GM12878 (cell line): ENCODE measurements at regions not wholly inside any gene's neighbourhood (a gene's known extent, or its start where the extent isn't known, plus 50 kb on each side); places are given as distances from the start of the nearest gene placed in this dataset.

Experiments
- ATAC-seq: fragments of 200-7000 bp; cut with Tn5 transposase; 3 replicates; pipeline ENCODE4 v1.9.1; 2020; ENCODE audit warnings: mild to moderate bottlenecking, moderate library complexity
- BruUV-seq: library from RNA; stranded (reverse); fragments of 400-500 nt; replicated peaks from 2 replicates; lab custom pipeline; 2021; lab: Mats Ljungman, UMichigan
- CTCF ChIA-PET: fragments of 300-600 bp; sonication (Branson Sonifier 250); formaldehyde crosslinking; extraction: SDS; loops from one replicate; lab custom pipeline; 2021; ENCODE audit warnings: inconsistent platforms; lab: Yijun Ruan, JAX
- POLR2A ChIA-PET: fragments of 350-600 bp; formaldehyde crosslinking; extraction: SDS; loops from one replicate; lab custom pipeline; 2021; ENCODE audit warnings: inconsistent platforms; lab: Charles Lee
- RAD21 ChIA-PET: fragments of 300-600 bp; sonication (Branson Sonifier 250); formaldehyde crosslinking; loops from one replicate; lab custom pipeline; 2023; ENCODE audit warnings: antibody characterized with exemption; ENCODE audit not compliant: unreplicated experiment; lab: Charles Lee
- SMC1A ChIA-PET: fragments of 300-600 bp; sonication (Branson Sonifier 250); formaldehyde crosslinking; loops from one replicate; lab custom pipeline; 2023; ENCODE audit not compliant: unreplicated experiment, uncharacterized antibody; lab: Charles Lee
- DNase-seq: peaks from one replicate; pipeline ENCODE4 v3.0.0-alpha.2; 2011; ENCODE audit warnings: low read depth, low spot score
- FAIRE-seq: peaks from 3 replicates; lab custom pipeline; 2011; peaks lifted over from hg19 to GRCh38; lab: Jason Lieb, UNC
- H2AFZ ChIP-seq: 2 replicates; pipeline ENCODE4 v1.6.0; 2011; ENCODE audit warnings: low read depth, low read length, control low read depth; ENCODE audit not compliant: control insufficient read depth
- H3K27ac ChIP-seq: 2 replicates; pipeline ENCODE4 v1.5.1; 2011; ENCODE audit warnings: control low read depth; ENCODE audit not compliant: control insufficient read depth, insufficient read depth
- H3K27me3 ChIP-seq, 2 experiments: replicated peaks in 1 of 2; 2 replicates each; pipeline versions ENCODE4 v1.6.0 to v1.6.1; 2011; ENCODE audit warnings: low read length in 1 of 2; ENCODE audit not compliant: control insufficient read depth in 2 of 2, insufficient read depth in 2 of 2
- H3K36me3 ChIP-seq, 2 experiments: 2 replicates each; pipeline ENCODE4 v1.5.1; 2011; ENCODE audit warnings: low read length in 1 of 2; ENCODE audit not compliant: control insufficient read depth in 2 of 2, insufficient read depth in 2 of 2
- H3K4me1 ChIP-seq: 2 replicates; pipeline ENCODE4 v1.6.1; 2011; ENCODE audit warnings: mild to moderate bottlenecking, low read length, moderate library complexity, mixed read lengths; ENCODE audit not compliant: control insufficient read depth, insufficient read depth
- H3K4me2 ChIP-seq: 2 replicates; pipeline ENCODE4 v1.6.0; 2011; ENCODE audit warnings: control low read depth; ENCODE audit not compliant: control insufficient read depth, insufficient read depth
- H3K4me3 ChIP-seq: fragments of 200-600 bp; sonication (generic); 2 replicates; pipeline ENCODE4 v1.5.1; 2016
- H3K79me2 ChIP-seq: 2 replicates; pipeline ENCODE4 v1.6.0; 2011; ENCODE audit warnings: low read length; ENCODE audit not compliant: control insufficient read depth, insufficient read depth
- H3K9ac ChIP-seq: 2 replicates; pipeline ENCODE4 v1.8.0; 2011; ENCODE audit warnings: low read length, control low read depth, mixed read lengths; ENCODE audit not compliant: control insufficient read depth, insufficient read depth
- H3K9me3 ChIP-seq: replicated peaks from 3 replicates; pipeline ENCODE4 v1.5.1; 2011; ENCODE audit warnings: mild to moderate bottlenecking, low read length; ENCODE audit not compliant: control insufficient read depth, insufficient read depth
- H4K20me1 ChIP-seq: 2 replicates; pipeline ENCODE4 v1.6.0; 2011; ENCODE audit not compliant: control insufficient read depth, insufficient read depth
- ATF7 ChIP-seq: fragments of 450-650 bp; IDR thresholded peaks from 2 replicates; pipeline ENCODE4 v1.6.1; 2016; ENCODE audit warnings: low read depth, mild to moderate bottlenecking
- BCL11A ChIP-seq: IDR thresholded peaks from 2 replicates; pipeline ENCODE4 v1.6.1; 2011; ENCODE audit warnings: low read depth, low read length
- BCLAF1 ChIP-seq: fragments of 450-650 bp; IDR thresholded peaks from 2 replicates; pipeline ENCODE4 v1.6.1; 2017; ENCODE audit warnings: antibody characterized with exemption, mild to moderate bottlenecking, moderate library complexity
- BRCA1 ChIP-seq: IDR thresholded peaks from 2 replicates; pipeline ENCODE4 v1.6.1; 2011; ENCODE audit warnings: low read depth, low read length, improper control_type of control experiment
- ETV6 ChIP-seq, 2 experiments: fragments of 450-650 bp in 1 of 2; IDR thresholded peaks in 1 of 2; conservative IDR thresholded peaks in 1 of 2; 2 replicates each; pipeline ENCODE4 v1.6.1; 2014; ENCODE audit warnings: antibody characterized with exemption in 1 of 2, borderline replicate concordance in 1 of 2, low read depth in 1 of 2, mild to moderate bottlenecking in 1 of 2, moderate library complexity in 1 of 2
- HCFC1 ChIP-seq: fragments of 150-350 bp; IDR thresholded peaks from 2 replicates; pipeline ENCODE4 v1.6.1; 2014; ENCODE audit warnings: low read length
- IRF4 ChIP-seq: IDR thresholded peaks from 2 replicates; pipeline ENCODE4 v1.6.1; 2011; ENCODE audit warnings: low read depth, low read length
- LARP7 ChIP-seq: fragments of 450-650 bp; IDR thresholded peaks from 2 replicates; pipeline ENCODE4 v1.6.1; 2017; ENCODE audit warnings: mild to moderate bottlenecking
- MLLT1 ChIP-seq: fragments of 450-650 bp; IDR thresholded peaks from 2 replicates; pipeline ENCODE4 v1.6.1; 2016; ENCODE audit warnings: mild to moderate bottlenecking
- PAX5 ChIP-seq: IDR thresholded peaks from 2 replicates; pipeline ENCODE4 v1.6.1; 2011; ENCODE audit warnings: low read depth, low read length, borderline replicate concordance
- PML ChIP-seq: IDR thresholded peaks from 2 replicates; pipeline ENCODE4 v1.6.1; 2012; ENCODE audit warnings: low read length, inconsistent platforms
- RAD21 ChIP-seq: IDR thresholded peaks from 2 replicates; pipeline ENCODE4 v1.6.1; 2011; ENCODE audit warnings: mild to moderate bottlenecking, low read depth, low read length, moderate library complexity; ENCODE audit not compliant: insufficient read depth
- RBBP5 ChIP-seq: fragments of 200-600 bp; sonication (generic); conservative IDR thresholded peaks from 2 replicates; pipeline ENCODE4 v1.6.1; 2016
- RCOR1 ChIP-seq: conservative IDR thresholded peaks from 2 replicates; pipeline ENCODE4 v1.6.1; 2012; ENCODE audit warnings: low read depth, low read length, improper control_type of control experiment
- SP1 ChIP-seq: IDR thresholded peaks from one replicate; pipeline ENCODE4 v1.6.1; 2011; ENCODE audit warnings: low read depth, low read length
- TCF7 ChIP-seq: IDR thresholded peaks from 2 replicates; pipeline ENCODE4 v1.6.1; 2014; ENCODE audit warnings: antibody characterized with exemption, borderline replicate concordance
- ZBTB4 ChIP-seq: fragments of 450-650 bp; formaldehyde crosslinking; IDR thresholded peaks from 2 replicates; pipeline ENCODE4 v1.4.0; 2022; ENCODE audit warnings: mild to moderate bottlenecking, moderate library complexity
- ZNF384 ChIP-seq: IDR thresholded peaks from 2 replicates; pipeline ENCODE4 v1.6.1; 2012; ENCODE audit warnings: low read depth, mild to moderate bottlenecking, low read length, improper control_type of control experiment, borderline replicate concordance
- ZNF622 ChIP-seq: fragments of 450-650 bp; IDR thresholded peaks from 2 replicates; pipeline ENCODE4 v1.6.1; 2017; ENCODE audit warnings: mild to moderate bottlenecking, inconsistent platforms
- WGBS: methylation state at CpG from one replicate; pipeline ENCODE4 v1.1.6; 2016; ENCODE audit warnings: low lambda C conversion rate; ENCODE audit not compliant: insufficient replicate concordance, insufficient coverage; ENCODE audit errors: missing lambda C conversion rate; 5-methylcytosine and 5-hydroxymethylcytosine counted together
- in situ Hi-C: fragments of 300-500 bp; cut with MboI; formaldehyde crosslinking; loops from 9 replicates; pipeline ENCODE4 v1.14.3; 2018; ENCODE audit warnings: mixed read lengths
- intact Hi-C: fragments of 100-400 bp; cut with micrococcal nuclease; formaldehyde crosslinking; loops from one replicate; pipeline ENCODE4 v1.14.2; 2022; ENCODE audit not compliant: unreplicated experiment

GRCh38 chr15:48041454-48041853 lies 79.3 kb upstream of the SLC24A5 start:
- H3K79me2 ChIP-seq, result no peaks in the 10 kb centered on the region
- in situ Hi-C loops, result no loop called here
- no peaks in the 10 kb centered on the region for H3K36me3 ChIP-seq
- ChIA-PET CTCF (no interaction called here), SMC1A (no interaction called here), POLR2A (no interaction called here), RAD21 (no interaction called here)
- no peak for ATAC-seq
- H3K4me1 ChIP-seq, result no peaks in the 10 kb centered on the region
- H3K9me3 ChIP-seq, result no peaks in the 10 kb centered on the region
- no peak overlapping the region for H3K27ac ChIP-seq
- no peak for DNase-seq
- no peaks in the 10 kb centered on the region for H3K27me3 ChIP-seq
- no peak overlapping the region for H3K4me3 ChIP-seq
- BruUV-seq, result no TSS peak
- intact Hi-C loops, result no loop called here
- no peak overlapping the region for H2AFZ ChIP-seq
- no peak overlapping the region for H3K4me2 ChIP-seq
- no peak for FAIRE-seq
- no peak for TF ChIP-seq ZNF622
- TF ChIP-seq PAX5, result no peak
- TF ChIP-seq PML, result no peak
- no peak for TF ChIP-seq BRCA1
- TF ChIP-seq HCFC1, result no peak
- no peak for TF ChIP-seq LARP7
- no peak for TF ChIP-seq TCF7
- TF ChIP-seq SP1, result no peak
- no peak for TF ChIP-seq BCLAF1
- TF ChIP-seq BCL11A, result no peak
- no peak for TF ChIP-seq RAD21
- no peak for TF ChIP-seq MLLT1
- TF ChIP-seq ZBTB4, result no peak
- no peak for TF ChIP-seq IRF4
- no peak for TF ChIP-seq RBBP5
- no peak for TF ChIP-seq ATF7
- TF ChIP-seq RCOR1, result no peak
- no peak for TF ChIP-seq ETV6 (conservative IDR thresholded peaks at IDR 0.05 in 1 of 2, IDR thresholded peaks at IDR 0.05 in 1 of 2; ENCODE audit: borderline replicate concordance in 1 of 2, low read depth in 1 of 2)
- no peak for TF ChIP-seq ZNF384
- H4K20me1 ChIP-seq, result no peaks in the 10 kb centered on the region
- WGBS, result 73% methylated on average over 2 of the region's 2 CpGs
- no peak overlapping the region for H3K9ac ChIP-seq
